GM08714 (cell line): ENCODE measurements at regions not wholly inside any gene's neighbourhood (a gene's known extent, or its start where the extent isn't known, plus 50 kb on each side); places are given as distances from the start of the nearest gene placed in this dataset.

Source experiments
- H3K4me3 ChIP-seq: fragments of 200-500 bp; sonication (Bioruptor generic); 2 replicates; pipeline ENCODE4 v1.5.1; 2014; ENCODE audit warnings: mild to moderate bottlenecking, low read length, inconsistent platforms
- ZNF274 ChIP-seq: IDR thresholded peaks from 2 replicates; pipeline ENCODE4 v1.6.1; 2012; ENCODE audit warnings: mild to moderate bottlenecking, low read depth, low read length

DNA sequence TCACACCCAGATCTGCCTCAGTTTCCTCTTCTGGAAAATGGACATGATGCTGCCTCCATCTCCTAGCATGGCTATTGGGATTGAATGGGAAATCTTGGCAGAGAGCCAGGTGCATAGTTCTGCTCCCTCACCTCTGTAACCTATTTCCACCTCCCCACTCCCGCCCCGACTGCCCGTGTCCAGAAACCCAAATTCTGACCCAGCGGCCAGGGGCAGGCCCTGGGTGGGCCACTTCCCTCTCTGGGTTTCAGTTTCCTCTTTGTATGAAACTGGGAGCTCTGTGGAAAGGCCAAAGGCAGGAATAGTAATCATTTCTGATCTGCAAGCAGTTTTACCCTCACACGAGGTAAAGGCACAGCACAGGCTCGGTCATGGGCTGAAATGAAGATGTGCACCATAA lies 74.1 kb upstream of the DUSP5 start:
- TF ChIP-seq ZNF274 = no peak
- H3K4me3 ChIP-seq = no peak overlapping the region

DNA sequence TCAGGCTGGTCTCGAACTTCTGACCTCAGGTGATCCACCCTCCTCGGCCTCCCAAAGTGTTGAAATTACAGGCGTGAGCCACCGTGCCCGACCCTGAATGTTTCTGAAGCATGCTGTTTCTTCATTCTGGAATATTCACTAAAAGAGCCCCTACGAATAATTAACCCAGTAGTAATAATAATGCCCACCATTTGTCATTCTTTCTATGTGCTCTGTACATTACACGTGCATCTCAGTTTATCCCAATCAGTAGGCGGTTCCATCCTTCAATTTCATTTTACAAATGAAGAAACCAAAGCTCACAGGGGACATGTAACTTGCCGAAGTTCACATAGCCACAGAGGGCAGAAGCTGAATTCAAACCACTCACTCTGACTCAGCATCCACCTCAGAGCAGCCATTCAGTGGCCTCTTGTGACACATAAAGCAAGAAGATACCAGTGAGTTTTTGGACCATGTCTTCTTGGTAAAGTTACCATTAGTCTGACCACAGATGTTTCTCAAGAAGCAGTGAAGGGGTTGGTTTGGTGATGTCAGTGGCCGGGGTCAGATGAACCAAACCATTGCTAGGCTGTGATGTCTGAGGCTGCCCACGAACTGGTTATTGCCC lies 71.9 kb upstream of the DUSP5 start:
- no peak for TF ChIP-seq ZNF274
- no peak overlapping the region for H3K4me3 ChIP-seq

DNA sequence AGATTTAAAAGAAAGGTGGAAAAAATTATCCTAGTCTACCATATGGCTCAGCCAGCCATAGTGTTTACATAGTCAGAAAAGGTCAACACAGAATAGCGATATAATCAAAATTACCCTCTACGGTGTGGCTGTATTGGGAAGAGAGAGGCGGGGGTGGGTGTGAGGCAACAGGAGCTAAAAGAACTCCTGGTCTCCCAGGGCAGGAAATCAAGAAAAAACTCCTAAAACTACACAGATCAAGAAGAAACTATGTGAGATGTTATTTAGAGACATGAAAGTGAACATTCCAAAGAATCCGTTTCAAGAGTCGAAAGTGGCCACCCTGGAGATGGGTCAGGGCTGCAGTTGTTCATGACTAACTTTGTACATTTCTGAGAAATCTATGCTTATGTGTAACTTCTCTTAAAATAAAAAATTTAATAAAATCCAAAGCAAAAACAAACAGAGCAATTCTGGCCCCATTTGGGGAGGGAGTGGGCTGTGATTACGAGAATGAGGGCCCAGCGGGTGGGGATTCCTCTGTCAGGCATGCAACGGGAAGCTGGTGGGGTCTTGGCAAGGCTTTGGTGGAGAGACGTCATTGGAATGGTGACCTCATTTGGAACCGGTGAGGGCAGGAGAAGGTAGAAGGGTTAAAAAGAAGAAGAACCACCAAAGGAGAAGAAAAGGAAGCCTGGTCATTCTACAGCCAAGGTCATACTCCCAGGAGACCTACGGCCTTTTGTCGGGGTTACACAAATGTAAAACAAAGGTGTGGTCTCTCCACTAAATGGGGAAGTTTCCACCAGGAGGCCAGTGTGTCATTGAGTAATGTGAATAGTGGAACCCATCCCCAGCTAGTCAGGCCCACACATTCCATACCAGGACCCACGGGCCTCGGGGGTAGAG lies 71.2 kb upstream of the DUSP5 start:
- no peak overlapping the region for H3K4me3 ChIP-seq
- no peak for TF ChIP-seq ZNF274

GRCh38 chr10:110429301-110429700 lies 68.4 kb upstream of the DUSP5 start:
- H3K4me3 ChIP-seq = no peak overlapping the region
- TF ChIP-seq ZNF274 = no peak

GRCh38 chr10:110430340-110431273 lies 67.1 kb upstream of the DUSP5 start:
- no peak overlapping the region for H3K4me3 ChIP-seq
- TF ChIP-seq ZNF274 = no peak

DNA sequence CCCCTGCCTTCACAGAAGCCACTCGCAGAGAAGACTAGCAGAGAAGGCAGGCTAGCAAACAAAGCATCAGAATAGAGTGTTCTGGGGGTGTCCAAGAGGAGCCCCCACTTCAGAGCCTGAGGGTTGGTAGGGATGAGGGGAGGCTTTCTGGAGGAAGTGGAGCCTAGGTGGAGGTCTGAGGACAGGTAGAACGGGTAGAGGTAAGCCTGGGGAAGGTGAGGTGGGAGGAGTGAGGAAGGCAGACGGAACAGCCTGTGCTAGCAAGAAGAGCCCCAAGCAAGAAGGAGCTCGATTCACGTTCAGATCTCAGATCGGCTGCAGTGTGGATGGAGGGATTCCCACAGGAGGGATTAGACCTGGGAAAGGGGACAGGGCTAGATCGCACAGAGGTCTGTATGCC lies 66.0 kb upstream of the DUSP5 start:
- H3K4me3 ChIP-seq = no peak overlapping the region
- no peak for TF ChIP-seq ZNF274

GRCh38 chr10:110432084-110432483 lies 65.6 kb upstream of the DUSP5 start:
- no peak overlapping the region for H3K4me3 ChIP-seq
- no peak for TF ChIP-seq ZNF274

DNA sequence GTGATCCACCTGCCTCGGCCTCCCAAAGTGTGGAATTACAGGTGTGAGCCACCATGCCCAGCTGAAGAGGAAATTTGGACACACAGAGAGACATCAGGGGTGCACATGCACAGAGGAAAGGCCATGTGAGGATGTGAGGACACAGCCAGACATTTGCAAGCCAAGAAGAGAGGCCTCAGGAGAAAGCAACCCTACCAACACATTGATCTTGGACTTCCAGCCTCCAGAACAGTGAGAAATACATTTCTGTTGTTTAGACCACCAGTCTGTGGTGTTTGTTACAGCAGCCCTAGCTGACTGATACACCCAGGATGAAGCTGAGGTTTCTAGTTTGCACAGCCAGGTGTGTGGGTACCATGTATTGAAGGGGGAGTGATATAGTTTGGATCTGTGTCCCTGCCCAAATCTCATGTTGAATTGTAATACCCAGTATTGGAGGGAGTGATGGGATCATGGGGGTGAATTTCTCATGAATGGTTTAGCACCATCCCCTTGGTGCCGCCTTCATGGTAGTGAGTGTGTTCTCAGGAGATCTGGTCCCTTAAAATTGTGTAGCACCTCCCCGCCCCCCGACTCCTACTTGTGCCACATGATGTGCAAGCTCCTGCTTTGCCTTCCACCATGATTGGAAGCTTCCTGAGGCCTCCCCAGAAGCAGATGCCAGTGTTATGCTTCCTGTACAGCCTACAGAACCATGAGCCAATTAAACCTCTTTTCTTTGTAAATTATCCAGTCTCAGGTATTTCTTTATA lies 64.7 kb upstream of the DUSP5 start:
- H3K4me3 ChIP-seq = no peak overlapping the region
- TF ChIP-seq ZNF274 = no peak

DNA sequence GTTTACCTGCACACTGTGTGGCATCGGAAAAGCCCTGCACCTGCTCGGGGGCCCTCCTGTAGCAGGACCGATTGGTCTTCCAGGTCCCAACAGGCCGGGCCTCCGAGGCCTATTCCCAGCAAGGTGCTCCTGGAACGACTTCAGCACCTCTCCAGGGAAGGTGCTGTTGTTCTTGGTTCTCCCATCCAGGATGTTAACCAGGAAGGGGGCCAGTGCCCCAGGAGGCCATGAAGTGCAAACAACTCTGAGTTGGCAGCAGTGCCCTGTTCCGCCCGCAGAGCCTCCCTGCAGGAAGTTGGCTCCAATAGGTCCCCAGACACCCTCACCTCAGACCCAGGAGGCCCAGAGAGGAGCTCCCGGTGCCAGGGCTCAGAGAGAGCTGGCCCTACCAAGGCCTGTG lies 64.0 kb upstream of the DUSP5 start:
- no peak for TF ChIP-seq ZNF274
- no peak overlapping the region for H3K4me3 ChIP-seq

- no peak for TF ChIP-seq ZNF274
- no peak overlapping the region for H3K4me3 ChIP-seq
Observed at GRCh38 chr10:110434489-110435096, 63.1 kb upstream of the DUSP5 start.

DNA sequence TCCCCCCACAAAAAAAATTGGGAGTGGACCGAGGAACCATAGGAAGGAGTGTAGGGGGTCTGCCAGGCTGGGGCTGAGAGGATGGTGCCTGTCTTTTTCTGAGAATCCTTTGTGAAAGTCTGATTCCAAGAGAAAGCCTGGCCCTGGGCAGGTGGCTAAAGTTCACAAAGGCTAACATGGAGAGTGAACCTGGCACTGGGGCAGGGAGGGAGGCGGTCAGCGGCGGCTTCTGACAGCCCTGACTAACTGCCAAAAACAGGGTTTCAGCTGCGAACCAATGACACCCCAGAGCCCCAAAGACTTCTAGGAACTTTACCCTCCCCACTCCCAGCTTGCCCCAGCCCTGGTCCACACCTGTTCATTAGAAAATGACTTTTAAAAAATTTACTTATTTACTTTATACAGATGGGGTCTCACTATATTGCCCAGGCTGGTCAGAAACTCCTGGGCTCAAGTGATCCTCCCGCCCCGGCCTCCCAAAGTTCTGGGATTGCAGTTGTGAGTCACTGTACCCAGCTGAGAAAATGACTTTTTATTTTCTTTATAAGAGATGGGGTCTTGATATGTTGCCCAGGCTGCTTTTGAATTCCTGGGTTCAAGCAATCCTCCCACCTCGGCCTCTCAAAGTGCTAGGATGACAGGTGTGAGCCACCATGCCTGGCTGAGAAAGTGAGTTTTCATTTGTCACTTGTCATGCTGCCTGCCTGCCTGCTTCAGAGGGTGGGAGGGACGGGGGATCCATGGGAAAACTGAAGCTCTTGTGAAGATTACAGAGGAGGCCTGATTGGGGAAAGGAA lies 61.0 kb upstream of the DUSP5 start:
- no peak for TF ChIP-seq ZNF274

DNA sequence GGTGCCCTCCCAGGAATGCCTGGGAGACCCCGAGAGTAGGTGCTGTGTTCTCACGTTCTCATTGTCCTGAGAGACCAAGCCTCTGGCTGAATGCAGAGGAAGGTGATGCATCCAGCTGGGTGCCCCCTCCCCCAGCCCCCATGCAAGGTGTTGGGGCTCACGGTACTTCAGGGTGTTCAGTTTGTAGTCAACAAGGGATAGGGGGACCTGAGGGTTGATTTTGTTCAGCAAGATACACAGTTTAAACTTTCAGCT lies 60.4 kb upstream of the DUSP5 start:
- TF ChIP-seq ZNF274 = no peak
- H3K4me3 ChIP-seq = no peak overlapping the region

More for the DNA sequence above, 61.0 kb upstream of the DUSP5 start:
- H3K4me3 ChIP-seq = no peak overlapping the region
